ENCODE measurements at regions not wholly inside any gene's neighbourhood (a gene's known extent, or its start where the extent isn't known, plus 50 kb on each side); places are given as distances from the start of the nearest gene placed in this dataset.

GRCh38 chr12:67758521-67758920, 110.0 kb downstream of the DYRK2 start:
- H3K27me3 ChIP-seq (ENCODE audit: control insufficient read depth in 1 of 2, insufficient read depth in 2 of 2, low read length in 2 of 2), result peaks cover 0 to 7% of the 10 kb centered on the region in 2 experiments; a peak in 2 of 5 replicates
- in situ Hi-C loops (cut with HindIII; ENCODE audit: extremely low pct_ligation_motif_present, low pct_unique_long_range_greater_than_20kb), result no loop called here
- FAIRE-seq (no peak), DNase-seq (ENCODE audit: low spot score) (no peak), ATAC-seq (no peak)
- no TSS peak for BruUV-seq (replicated peaks)
- H3K9ac ChIP-seq (ENCODE audit: insufficient read depth, low read depth, low read length), result no peak overlapping the region
- H3K4me1 ChIP-seq (ENCODE audit: insufficient read depth, low read length), result no peaks in the 10 kb centered on the region
- WGBS (ENCODE audit: low lambda C conversion rate), result 62% methylated on average over 4 of the region's 4 CpGs
- intact Hi-C loops (cut with micrococcal nuclease; ENCODE audit: unreplicated experiment), result no loop called here
- no peak overlapping the region for H3K27ac ChIP-seq (ENCODE audit: extremely low read length, insufficient read depth, low read length)
- no peaks in the 10 kb centered on the region for H3K36me3 ChIP-seq (replicated peaks in 1 of 2; ENCODE audit: control insufficient read depth in 1 of 2, insufficient read depth in 2 of 2, low read length in 2 of 2)
- ChIA-PET POLR2A (no interaction called here), CTCF (ENCODE audit: low intra/inter-chr PET ratio, low total read pairs) (no interaction called here)
- no peak overlapping the region for H2AFZ ChIP-seq (ENCODE audit: low read length)
- H3K4me3 ChIP-seq (replicated peaks in 1 of 3; ENCODE audit: insufficient read depth in 1 of 3, low read depth in 2 of 3, low read length in 3 of 3), result no peak overlapping the region
- no peaks in the 10 kb centered on the region for H3K9me3 ChIP-seq (ENCODE audit: low read length)
- H4K20me1 ChIP-seq (ENCODE audit: insufficient read depth, low read length), result no peaks in the 10 kb centered on the region
- no peaks in the 10 kb centered on the region for H3K79me2 ChIP-seq (ENCODE audit: insufficient read depth, low read length)
- no peak overlapping the region for H3K4me2 ChIP-seq (ENCODE audit: low read depth, low read length)
- TF ChIP-seq ZNF225 (CRISPR knock-in tag; IDR thresholded peaks at IDR 0.05), result no peak
- no peak for TF ChIP-seq UBTF (CRISPR knock-in tag; IDR thresholded peaks at IDR 0.05)

DNA sequence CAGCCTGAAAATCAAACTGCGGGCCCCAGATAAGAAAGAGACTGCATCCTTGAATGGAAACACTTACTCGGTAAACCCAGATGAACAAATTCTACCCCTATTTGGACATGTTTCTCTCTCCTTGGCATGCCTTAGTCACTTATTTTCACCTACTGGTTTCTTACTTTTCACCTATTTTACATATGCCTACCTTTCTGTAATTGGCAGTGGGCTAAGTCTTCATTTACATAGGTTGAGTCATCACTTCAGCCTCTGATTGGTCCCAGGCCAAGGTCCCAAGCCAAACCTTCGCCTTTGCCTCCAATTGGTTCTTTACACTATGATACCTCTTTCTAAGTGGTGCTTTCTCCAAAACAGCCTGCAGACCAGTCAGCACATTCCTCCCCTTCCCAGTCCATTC, 111.3 kb downstream of the DYRK2 start:
- in situ Hi-C loops (cut with HindIII; ENCODE audit: extremely low pct_ligation_motif_present, low pct_unique_long_range_greater_than_20kb), result no loop called here
- H3K4me2 ChIP-seq (ENCODE audit: low read depth, low read length), result no peak overlapping the region
- H3K9me3 ChIP-seq (ENCODE audit: low read length), result no peaks in the 10 kb centered on the region
- peaks cover 0 to 7% of the 10 kb centered on the region in 2 experiments; a peak in 2 of 5 replicates for H3K27me3 ChIP-seq (ENCODE audit: control insufficient read depth in 1 of 2, insufficient read depth in 2 of 2, low read length in 2 of 2)
- intact Hi-C loops (cut with micrococcal nuclease; ENCODE audit: unreplicated experiment), result no loop called here
- CTCF ChIA-PET (ENCODE audit: low intra/inter-chr PET ratio, low total read pairs), result no interaction called here
- no peaks in the 10 kb centered on the region for H3K36me3 ChIP-seq (replicated peaks in 1 of 2; ENCODE audit: control insufficient read depth in 1 of 2, insufficient read depth in 2 of 2, low read length in 2 of 2)
- H3K9ac ChIP-seq (ENCODE audit: insufficient read depth, low read depth, low read length), result no peak overlapping the region
- H3K4me1 ChIP-seq (ENCODE audit: insufficient read depth, low read length), result no peaks in the 10 kb centered on the region
- H3K4me3 ChIP-seq (replicated peaks in 1 of 3; ENCODE audit: insufficient read depth in 1 of 3, low read depth in 2 of 3, low read length in 3 of 3), result no peak overlapping the region
- H4K20me1 ChIP-seq (ENCODE audit: insufficient read depth, low read length), result no peaks in the 10 kb centered on the region
- no TSS peak for BruUV-seq (replicated peaks)
- POLR2A ChIA-PET, result no interaction called here
- no peak for DNase-seq (ENCODE audit: low spot score)
- no peaks in the 10 kb centered on the region for H3K79me2 ChIP-seq (ENCODE audit: insufficient read depth, low read length)
- no peak overlapping the region for H3K27ac ChIP-seq (ENCODE audit: extremely low read length, insufficient read depth, low read length)
- H2AFZ ChIP-seq (ENCODE audit: low read length), result no peak overlapping the region
- no peak for ATAC-seq
- no peak for FAIRE-seq
- 16% methylated on average over 3 of the region's 3 CpGs for WGBS (ENCODE audit: low lambda C conversion rate)
- no peak for TF ChIP-seq ATRX (CRISPR knock-in tag; IDR thresholded peaks at IDR 0.05; ENCODE audit: borderline replicate concordance)
- TF ChIP-seq, protein P1, sequence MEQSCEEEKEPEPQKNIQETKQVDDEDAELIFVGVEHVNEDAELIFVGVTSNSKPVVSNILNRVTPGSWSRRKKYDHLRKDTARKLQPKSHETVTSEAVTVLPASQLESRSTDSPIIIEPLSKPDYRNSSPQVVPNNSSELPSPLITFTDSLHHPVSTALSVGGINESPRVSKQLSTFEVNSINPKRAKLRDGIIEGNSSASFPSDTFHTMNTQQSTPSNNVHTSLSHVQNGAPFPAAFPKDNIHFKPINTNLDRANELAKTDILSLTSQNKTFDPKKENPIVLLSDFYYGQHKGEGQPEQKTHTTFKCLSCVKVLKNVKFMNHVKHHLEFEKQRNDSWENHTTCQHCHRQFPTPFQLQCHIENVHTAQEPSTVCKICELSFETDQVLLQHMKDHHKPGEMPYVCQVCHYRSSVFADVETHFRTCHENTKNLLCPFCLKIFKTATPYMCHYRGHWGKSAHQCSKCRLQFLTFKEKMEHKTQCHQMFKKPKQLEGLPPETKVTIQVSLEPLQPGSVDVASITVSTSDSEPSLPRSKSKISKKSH (CRISPR knock-in tag; IDR thresholded peaks at IDR 0.05; ENCODE audit: borderline replicate concordance), result no peak
- TF ChIP-seq HNRNPL (IDR thresholded peaks at IDR 0.05; ENCODE audit: low read depth, low read length), result no peak
- TF ChIP-seq PLRG1 (conservative IDR thresholded peaks at IDR 0.05), result no peak
- no peak for TF ChIP-seq PRPF4 (IDR thresholded peaks at IDR 0.05; ENCODE audit: low read depth, low read length, poor library complexity, severe bottlenecking)
- no peak for TF ChIP-seq SAFB2 (CRISPR knock-in tag; IDR thresholded peaks at IDR 0.05; ENCODE audit: borderline replicate concordance, low read depth)
- no peak for TF ChIP-seq ZNF782 (CRISPR knock-in tag; IDR thresholded peaks at IDR 0.05; ENCODE audit: borderline replicate concordance)
- no peak for TF ChIP-seq TBP (CRISPR knock-in tag; IDR thresholded peaks at IDR 0.05)
- no peak for TF ChIP-seq SMC3 (IDR thresholded peaks at IDR 0.05; ENCODE audit: low read length)
- no peak for TF ChIP-seq NCOR1 (IDR thresholded peaks at IDR 0.05; ENCODE audit: borderline replicate concordance, low read length)
- no peak for TF ChIP-seq ZEB1 (IDR thresholded peaks at IDR 0.05; ENCODE audit: insufficient replicate concordance, low read depth)
- TF ChIP-seq, protein P2, sequence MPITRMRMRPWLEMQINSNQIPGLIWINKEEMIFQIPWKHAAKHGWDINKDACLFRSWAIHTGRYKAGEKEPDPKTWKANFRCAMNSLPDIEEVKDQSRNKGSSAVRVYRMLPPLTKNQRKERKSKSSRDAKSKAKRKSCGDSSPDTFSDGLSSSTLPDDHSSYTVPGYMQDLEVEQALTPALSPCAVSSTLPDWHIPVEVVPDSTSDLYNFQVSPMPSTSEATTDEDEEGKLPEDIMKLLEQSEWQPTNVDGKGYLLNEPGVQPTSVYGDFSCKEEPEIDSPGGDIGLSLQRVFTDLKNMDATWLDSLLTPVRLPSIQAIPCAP (CRISPR knock-in tag; IDR thresholded peaks at IDR 0.05; ENCODE audit: low read depth), result no peak
- TF ChIP-seq, protein P3, sequence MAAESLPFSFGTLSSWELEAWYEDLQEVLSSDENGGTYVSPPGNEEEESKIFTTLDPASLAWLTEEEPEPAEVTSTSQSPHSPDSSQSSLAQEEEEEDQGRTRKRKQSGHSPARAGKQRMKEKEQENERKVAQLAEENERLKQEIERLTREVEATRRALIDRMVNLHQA (CRISPR knock-in tag; IDR thresholded peaks at IDR 0.05), result no peak
